Astrocyte (in vitro differentiated cells and primary cell): ENCODE measurements at regions not wholly inside any gene's neighbourhood (a gene's known extent, or its start where the extent isn't known, plus 50 kb on each side); places are given as distances from the start of the nearest gene placed in this dataset.

Source experiments
- EZH2 ChIP-seq: IDR thresholded peaks from 2 replicates; pipeline ENCODE4 v1.6.1; 2012; ENCODE audit warnings: mild to moderate bottlenecking, low read length, inconsistent platforms; ENCODE audit not compliant: insufficient read depth
- TF ChIP-seq, protein P1 (sequence below): IDR thresholded peaks from 2 replicates; pipeline ENCODE4 v1.5.1; 2011; ENCODE audit warnings: low read depth, mild to moderate bottlenecking, inconsistent platforms, low read length, moderate library complexity; ENCODE audit not compliant: insufficient read depth

DNA sequence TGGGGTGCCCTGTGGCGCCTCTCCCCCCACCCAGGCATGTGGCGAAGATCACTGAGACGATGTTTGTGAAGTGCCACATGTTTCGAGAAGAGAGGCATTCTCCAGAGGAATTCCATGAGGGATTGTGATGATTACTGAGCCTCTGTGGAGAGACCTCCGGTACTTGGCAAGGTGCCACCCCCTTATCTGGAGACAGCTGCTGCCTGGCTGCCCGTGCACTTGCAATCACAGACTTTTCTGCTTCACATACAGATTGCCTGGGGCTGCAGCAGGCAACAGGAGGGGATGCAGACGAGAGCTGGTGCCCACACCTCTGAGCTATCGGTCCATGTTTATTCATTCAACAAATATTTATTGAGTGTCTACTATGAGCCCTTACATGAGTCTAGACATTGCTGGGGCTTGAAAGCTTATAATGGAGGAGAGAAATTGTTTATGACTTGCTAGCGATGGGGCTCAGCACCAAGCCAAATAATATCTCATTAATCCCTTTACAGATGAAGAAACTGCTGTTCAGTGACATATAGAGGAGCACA lies 317.2 kb upstream of the ZFHX3 start:
- TF ChIP-seq, protein P1, sequence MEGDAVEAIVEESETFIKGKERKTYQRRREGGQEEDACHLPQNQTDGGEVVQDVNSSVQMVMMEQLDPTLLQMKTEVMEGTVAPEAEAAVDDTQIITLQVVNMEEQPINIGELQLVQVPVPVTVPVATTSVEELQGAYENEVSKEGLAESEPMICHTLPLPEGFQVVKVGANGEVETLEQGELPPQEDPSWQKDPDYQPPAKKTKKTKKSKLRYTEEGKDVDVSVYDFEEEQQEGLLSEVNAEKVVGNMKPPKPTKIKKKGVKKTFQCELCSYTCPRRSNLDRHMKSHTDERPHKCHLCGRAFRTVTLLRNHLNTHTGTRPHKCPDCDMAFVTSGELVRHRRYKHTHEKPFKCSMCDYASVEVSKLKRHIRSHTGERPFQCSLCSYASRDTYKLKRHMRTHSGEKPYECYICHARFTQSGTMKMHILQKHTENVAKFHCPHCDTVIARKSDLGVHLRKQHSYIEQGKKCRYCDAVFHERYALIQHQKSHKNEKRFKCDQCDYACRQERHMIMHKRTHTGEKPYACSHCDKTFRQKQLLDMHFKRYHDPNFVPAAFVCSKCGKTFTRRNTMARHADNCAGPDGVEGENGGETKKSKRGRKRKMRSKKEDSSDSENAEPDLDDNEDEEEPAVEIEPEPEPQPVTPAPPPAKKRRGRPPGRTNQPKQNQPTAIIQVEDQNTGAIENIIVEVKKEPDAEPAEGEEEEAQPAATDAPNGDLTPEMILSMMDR = no peak
- TF ChIP-seq EZH2 = no peak
